MM.1S (cell line): ENCODE measurements at regions not wholly inside any gene's neighbourhood (a gene's known extent, or its start where the extent isn't known, plus 50 kb on each side); places are given as distances from the start of the nearest gene placed in this dataset.

Experiments used
- DNase-seq: peaks from one replicate; pipeline ENCODE4 v3.0.0-alpha.2; 2015
- H2AFZ ChIP-seq: fragments of 300-600 bp; sonication (generic); 2 replicates; pipeline ENCODE4 v1.6.0; 2016; ENCODE audit warnings: antibody characterized with exemption, low read length
- H3F3A ChIP-seq: fragments of 300-600 bp; sonication (generic); 2 replicates; pipeline ENCODE4 v1.6.1; 2016; ENCODE audit warnings: mild to moderate bottlenecking, antibody characterized with exemption, low read length, moderate library complexity, mixed read lengths; ENCODE audit not compliant: insufficient read depth
- H3K27ac ChIP-seq: fragments of 300-600 bp; sonication (generic); 2 replicates; pipeline ENCODE4 v1.5.1; 2016; ENCODE audit warnings: mild to moderate bottlenecking, low read length
- H3K27me3 ChIP-seq: fragments of 300-600 bp; sonication (generic); replicated peaks from 2 replicates; pipeline ENCODE4 v1.6.0; 2016; ENCODE audit warnings: low read length; ENCODE audit not compliant: insufficient read depth
- H3K36me3 ChIP-seq: fragments of 300-600 bp; sonication (generic); replicated peaks from 2 replicates; pipeline ENCODE4 v1.6.1; 2016; ENCODE audit warnings: mild to moderate bottlenecking, low read length, mixed read lengths; ENCODE audit not compliant: insufficient read depth
- H3K4me1 ChIP-seq: fragments of 300-600 bp; sonication (generic); 2 replicates; pipeline ENCODE4 v1.6.1; 2016; ENCODE audit warnings: low read length, mixed read lengths
- H3K4me2 ChIP-seq: fragments of 300-600 bp; sonication (generic); 2 replicates; pipeline ENCODE4 v1.6.0; 2016; ENCODE audit warnings: low read depth, low read length
- H3K4me3 ChIP-seq: fragments of 300-600 bp; sonication (generic); 2 replicates; pipeline ENCODE4 v1.5.1; 2016; ENCODE audit warnings: low read length, mixed read lengths
- H3K79me2 ChIP-seq: fragments of 300-600 bp; sonication (generic); 2 replicates; pipeline ENCODE4 v1.6.1; 2016; ENCODE audit warnings: mixed run types, low read length, mixed read lengths
- H3K9ac ChIP-seq: fragments of 300-600 bp; sonication (generic); 2 replicates; pipeline ENCODE4 v1.6.1; 2016; ENCODE audit warnings: low read length, mixed read lengths
- H3K9me2 ChIP-seq: fragments of 300-600 bp; sonication (generic); replicated peaks from 2 replicates; pipeline ENCODE4 v1.6.1; 2016; ENCODE audit warnings: mild to moderate bottlenecking, low read length, mixed read lengths; ENCODE audit not compliant: insufficient read depth
- H3K9me3 ChIP-seq: fragments of 300-600 bp; sonication (generic); replicated peaks from 2 replicates; pipeline ENCODE4 v1.6.1; 2016; ENCODE audit warnings: mild to moderate bottlenecking, low read length, mixed read lengths; ENCODE audit not compliant: insufficient read depth
- H4K20me1 ChIP-seq: fragments of 300-600 bp; sonication (generic); 2 replicates; pipeline ENCODE4 v1.6.1; 2016; ENCODE audit warnings: mild to moderate bottlenecking, low read length, moderate library complexity, mixed read lengths; ENCODE audit not compliant: insufficient read depth
- CTCF ChIP-seq: fragments of 300-600 bp; sonication (generic); IDR thresholded peaks from 2 replicates; pipeline ENCODE4 v1.5.1; 2016; ENCODE audit warnings: antibody characterized with exemption, low read length, mixed read lengths
- EZH2 ChIP-seq: fragments of 300-600 bp; sonication (generic); optimal IDR thresholded peaks from 2 replicates; pipeline ENCODE3; 2017; ENCODE audit warnings: low read depth, mild to moderate bottlenecking, antibody characterized with exemption, low read length, mixed read lengths
- EZH2phosphoT487 ChIP-seq: fragments of 300-600 bp; sonication (generic); IDR thresholded peaks from 2 replicates; pipeline ENCODE4 v1.6.1; 2018; ENCODE audit warnings: antibody characterized with exemption, low read length

DNA sequence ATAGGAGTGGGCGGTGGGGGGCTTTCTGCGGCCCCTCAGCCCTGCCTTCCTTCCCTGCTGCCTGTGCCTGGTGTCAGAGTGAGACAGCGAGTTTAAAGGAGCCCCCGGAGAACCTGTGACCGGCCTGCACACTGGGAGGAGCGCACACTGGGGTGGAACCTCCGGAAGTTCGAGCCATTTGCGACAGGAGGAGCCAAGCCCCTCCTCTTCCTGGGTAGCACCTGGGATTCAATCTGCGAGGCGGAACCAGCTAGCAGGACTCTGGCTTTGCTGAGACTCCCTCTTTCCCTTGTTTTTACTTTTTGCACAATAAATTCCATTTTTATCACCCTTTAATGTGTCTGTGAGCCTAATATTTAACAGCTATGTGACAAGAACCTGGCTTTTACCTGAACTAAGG is 540.6 kb downstream of the NPHP4 start:
- Histone ChIP-seq H3K9me3 (no peaks in the 10 kb centered on the region), H3K79me2 (no peaks in the 10 kb centered on the region), H4K20me1 (no peaks in the 10 kb centered on the region), H3K4me3 (no peak overlapping the region), H3K4me2 (no peak overlapping the region), H3K27me3 (peaks cover 99% of the 10 kb centered on the region), H3K9ac (no peak overlapping the region), H3K4me1 (no peaks in the 10 kb centered on the region), H3F3A (no peaks in the 10 kb centered on the region), H3K27ac (no peak overlapping the region), H3K36me3 (no peaks in the 10 kb centered on the region), H2AFZ (no peak overlapping the region), H3K9me2 (no peaks in the 10 kb centered on the region)
- DNase-seq, result no peak
- no peak for TF ChIP-seq EZH2phosphoT487
- TF ChIP-seq CTCF, result no peak
- no peak for TF ChIP-seq EZH2

DNA sequence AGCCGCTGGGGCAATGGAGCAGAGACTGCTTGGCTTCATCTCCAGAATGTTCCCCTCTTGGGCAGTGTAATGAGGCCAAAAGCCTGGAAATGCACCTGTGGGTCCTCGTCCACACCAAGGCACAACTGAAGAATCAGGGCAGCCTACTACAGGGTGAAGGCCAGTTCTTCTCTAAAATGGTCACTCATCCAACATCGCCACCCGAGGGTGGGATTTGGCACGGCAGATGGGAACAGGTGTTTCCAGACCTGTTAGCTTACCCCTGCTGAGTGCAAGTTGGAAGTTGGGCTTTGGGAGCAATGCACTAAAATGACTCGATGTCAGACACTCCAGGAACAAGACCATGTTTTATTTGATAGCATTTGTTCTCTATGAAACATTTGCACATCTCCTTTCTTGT is 543.7 kb downstream of the NPHP4 start:
- Histone ChIP-seq H3K9me2 (no peaks in the 10 kb centered on the region), H3K27ac (no peak overlapping the region), H3K4me2 (no peak overlapping the region), H3K9ac (no peak overlapping the region), H3K9me3 (no peaks in the 10 kb centered on the region), H3K36me3 (no peaks in the 10 kb centered on the region), H3K4me3 (no peak overlapping the region), H3K4me1 (no peaks in the 10 kb centered on the region), H4K20me1 (no peaks in the 10 kb centered on the region), H3F3A (no peaks in the 10 kb centered on the region), H3K27me3 (peaks cover 99% of the 10 kb centered on the region), H2AFZ (no peak overlapping the region), H3K79me2 (no peaks in the 10 kb centered on the region)
- DNase-seq, result no peak
- no peak for TF ChIP-seq EZH2

GRCh38 chr1:5447503-5447960 is 544.7 kb downstream of the NPHP4 start:
- TF ChIP-seq EZH2phosphoT487 (no peak), CTCF (no peak), EZH2 (no peak)
- peaks cover 99% of the 10 kb centered on the region for H3K27me3 ChIP-seq
- H2AFZ ChIP-seq, result no peak overlapping the region
- H3K36me3 ChIP-seq, result no peaks in the 10 kb centered on the region
- H3K79me2 ChIP-seq, result no peaks in the 10 kb centered on the region
- no peak overlapping the region for H3K4me2 ChIP-seq
- no peak overlapping the region for H3K4me3 ChIP-seq
- H3F3A ChIP-seq, result no peaks in the 10 kb centered on the region
- H4K20me1 ChIP-seq, result no peaks in the 10 kb centered on the region
- H3K4me1 ChIP-seq, result no peaks in the 10 kb centered on the region
- H3K9me2 ChIP-seq, result no peaks in the 10 kb centered on the region
- H3K9ac ChIP-seq, result no peak overlapping the region
- no peaks in the 10 kb centered on the region for H3K9me3 ChIP-seq
- no peak overlapping the region for H3K27ac ChIP-seq
- no peak for DNase-seq

DNA sequence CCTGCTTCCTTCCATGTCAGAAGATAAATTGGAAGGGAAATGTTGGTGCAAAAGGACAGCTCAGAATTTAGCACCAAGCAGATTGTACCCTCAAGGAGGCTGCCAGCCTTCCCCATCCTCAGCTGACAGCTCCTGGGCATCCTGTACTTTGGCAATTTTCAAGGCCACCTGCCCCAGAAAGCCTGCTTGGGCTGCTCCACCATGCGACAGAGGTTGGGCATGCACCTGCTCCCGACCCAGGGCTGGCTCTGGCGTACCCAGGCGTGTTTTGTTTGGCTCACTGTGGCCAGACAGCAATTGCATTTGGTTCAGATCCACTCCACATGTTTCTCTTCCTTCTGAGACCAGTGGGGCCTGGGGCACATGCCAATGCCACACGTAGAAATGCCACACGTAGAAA is 547.8 kb downstream of the NPHP4 start:
- Histone ChIP-seq H3K9me3 (no peaks in the 10 kb centered on the region), H3F3A (no peaks in the 10 kb centered on the region), H3K4me2 (no peak overlapping the region), H3K9ac (no peak overlapping the region), H3K79me2 (no peaks in the 10 kb centered on the region), H3K4me1 (no peaks in the 10 kb centered on the region), H3K27ac (no peak overlapping the region), H4K20me1 (no peaks in the 10 kb centered on the region), H3K27me3 (peaks cover 97% of the 10 kb centered on the region), H3K9me2 (no peaks in the 10 kb centered on the region), H3K36me3 (no peaks in the 10 kb centered on the region), H3K4me3 (no peak overlapping the region), H2AFZ (no peak overlapping the region)
- DNase-seq, result no peak
- TF ChIP-seq CTCF (no peak), EZH2phosphoT487 (no peak), EZH2 (no peak)
